HL-60 (cell line): ENCODE measurements at regions not wholly inside any gene's neighbourhood (a gene's known extent, or its start where the extent isn't known, plus 50 kb on each side); places are given as distances from the start of the nearest gene placed in this dataset.

Source experiments
- DNase-seq, 2 experiments: peaks; one replicate each; pipeline ENCODE4 v3.0.0-alpha.2; 2010 to 2020; ENCODE audit warnings: low read depth in 1 of 2, low spot score in 1 of 2
- H3K27ac ChIP-seq: fragments of 250-450 bp; sonication (Bioruptor Pico); replicated peaks from 2 replicates; pipeline ENCODE4 v1.5.1; 2020; ENCODE audit warnings: mild to moderate bottlenecking, moderate library complexity
- H3K27me3 ChIP-seq: fragments of 250-450 bp; sonication (Bioruptor Pico); 2 replicates; pipeline ENCODE4 v1.5.1; 2021; ENCODE audit warnings: mild to moderate bottlenecking, moderate library complexity; ENCODE audit not compliant: insufficient read depth, poor library complexity, severe bottlenecking
- H3K4me3 ChIP-seq: replicated peaks from 2 replicates; pipeline ENCODE4 v1.5.1; 2011; ENCODE audit warnings: mild to moderate bottlenecking, control low read depth, low read length; ENCODE audit not compliant: insufficient read depth
- CTCF ChIP-seq: IDR thresholded peaks from one replicate; pipeline ENCODE4 v1.5.1; 2011; ENCODE audit warnings: low read length, control low read depth, inconsistent platforms; ENCODE audit not compliant: insufficient read depth
- GABPA ChIP-seq: IDR thresholded peaks from 2 replicates; pipeline ENCODE4 v1.6.1; 2012; ENCODE audit warnings: low read depth
- POLR2AphosphoS5 ChIP-seq: IDR thresholded peaks from 2 replicates; pipeline ENCODE4 v1.6.1; 2012; ENCODE audit warnings: low read depth
- REST ChIP-seq: IDR thresholded peaks from 2 replicates; pipeline ENCODE4 v1.6.1; 2012; ENCODE audit warnings: low read depth; ENCODE audit not compliant: insufficient replicate concordance
- SPI1 ChIP-seq: IDR thresholded peaks from 2 replicates; pipeline ENCODE4 v1.6.1; 2012; ENCODE audit warnings: low read depth, mild to moderate bottlenecking, borderline replicate concordance

GRCh38 chr10:33115738-33116719 lies 158.0 kb upstream of the ITGB1 start:
- Histone ChIP-seq H3K27me3 (no peaks in the 10 kb centered on the region), H3K4me3 (no peak overlapping the region), H3K27ac (no peak overlapping the region)
- no peak for DNase-seq
- TF ChIP-seq SPI1, result no peak
- no peak for TF ChIP-seq POLR2AphosphoS5
- no peak for TF ChIP-seq REST
- TF ChIP-seq CTCF, result no peak
- no peak for TF ChIP-seq GABPA

GRCh38 chr10:33114451-33114952 lies 156.5 kb upstream of the ITGB1 start:
- H3K27me3 ChIP-seq, result no peaks in the 10 kb centered on the region
- TF ChIP-seq REST (no peak), CTCF (no peak), POLR2AphosphoS5 (no peak), SPI1 (no peak), GABPA (no peak)
- DNase-seq, result no peak
- no peak overlapping the region for H3K4me3 ChIP-seq
- H3K27ac ChIP-seq, result no peak overlapping the region

- H3K4me3 ChIP-seq, result no peak overlapping the region
- no peaks in the 10 kb centered on the region for H3K27me3 ChIP-seq
- TF ChIP-seq SPI1 (no peak), CTCF (no peak), GABPA (no peak), REST (no peak)
- DNase-seq, result no peak
- no peak overlapping the region for H3K27ac ChIP-seq
Measured at GRCh38 chr10:33113466-33113865, 155.4 kb upstream of the ITGB1 start.
